ENCODE measurements at regions not wholly inside any gene's neighbourhood (a gene's known extent, or its start where the extent isn't known, plus 50 kb on each side); places are given as distances from the start of the nearest gene placed in this dataset.

DNA sequence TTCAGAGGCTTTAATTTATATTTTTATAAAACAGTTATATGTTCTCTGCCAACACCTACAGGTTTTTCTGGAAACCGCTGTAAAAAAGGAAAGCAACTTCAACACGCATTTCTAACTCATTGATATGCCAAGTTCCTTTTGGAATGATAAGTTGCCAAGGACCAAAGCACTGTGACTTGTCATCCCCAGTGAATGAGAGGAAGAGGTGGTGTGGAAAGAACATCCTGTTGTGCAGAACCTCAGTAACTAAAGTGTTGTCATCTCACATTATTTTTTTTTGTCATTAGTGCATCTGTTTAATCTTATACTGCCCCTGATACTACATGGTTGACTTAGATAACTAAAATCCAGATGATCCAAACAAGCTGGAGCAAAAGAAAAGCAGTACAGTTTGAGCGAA is 96.0 kb upstream of the NEUROD1 start:
- ChIA-PET POLR2A (no interaction called here), CTCF (no interaction called here)
- TF ChIP-seq ZNF274 (IDR thresholded peaks at IDR 0.05; ENCODE audit: low read length) (no peak), ZNF274 (tag by site-specific recombination; IDR thresholded peaks at IDR 0.05; ENCODE audit: borderline replicate concordance) (no peak), ZNF416 (tag by site-specific recombination; IDR thresholded peaks at IDR 0.05) (no peak), ZNF121 (tag by site-specific recombination; IDR thresholded peaks at IDR 0.05) (no peak), ZBTB48 (tag by site-specific recombination; IDR thresholded peaks at IDR 0.05) (no peak), ZXDB (tag by site-specific recombination; IDR thresholded peaks at IDR 0.05) (no peak), ZNF37A (tag by site-specific recombination; IDR thresholded peaks at IDR 0.05) (no peak), ZNF23 (tag by site-specific recombination; IDR thresholded peaks at IDR 0.05; ENCODE audit: borderline replicate concordance) (no peak), IKZF3 (tag by site-specific recombination; IDR thresholded peaks at IDR 0.05) (no peak), ZNF544 (tag by site-specific recombination; IDR thresholded peaks at IDR 0.05) (no peak), HOXA7 (CRISPR knock-in tag; IDR thresholded peaks at IDR 0.05; ENCODE audit: borderline replicate concordance) (no peak), ZNF426 (tag by site-specific recombination; IDR thresholded peaks at IDR 0.05) (no peak), ZNF624 (tag by site-specific recombination; IDR thresholded peaks at IDR 0.05) (no peak), ZNF146 (tag by site-specific recombination; IDR thresholded peaks at IDR 0.05) (no peak), ZNF510 (tag by site-specific recombination; IDR thresholded peaks at IDR 0.05; ENCODE audit: insufficient replicate concordance) (no peak)
- TF ChIP-seq, protein P1, sequence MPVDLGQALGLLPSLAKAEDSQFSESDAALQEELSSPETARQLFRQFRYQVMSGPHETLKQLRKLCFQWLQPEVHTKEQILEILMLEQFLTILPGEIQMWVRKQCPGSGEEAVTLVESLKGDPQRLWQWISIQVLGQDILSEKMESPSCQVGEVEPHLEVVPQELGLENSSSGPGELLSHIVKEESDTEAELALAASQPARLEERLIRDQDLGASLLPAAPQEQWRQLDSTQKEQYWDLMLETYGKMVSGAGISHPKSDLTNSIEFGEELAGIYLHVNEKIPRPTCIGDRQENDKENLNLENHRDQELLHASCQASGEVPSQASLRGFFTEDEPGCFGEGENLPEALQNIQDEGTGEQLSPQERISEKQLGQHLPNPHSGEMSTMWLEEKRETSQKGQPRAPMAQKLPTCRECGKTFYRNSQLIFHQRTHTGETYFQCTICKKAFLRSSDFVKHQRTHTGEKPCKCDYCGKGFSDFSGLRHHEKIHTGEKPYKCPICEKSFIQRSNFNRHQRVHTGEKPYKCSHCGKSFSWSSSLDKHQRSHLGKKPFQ (tag by site-specific recombination; IDR thresholded peaks at IDR 0.05): no peak
- TF ChIP-seq, protein P2, sequence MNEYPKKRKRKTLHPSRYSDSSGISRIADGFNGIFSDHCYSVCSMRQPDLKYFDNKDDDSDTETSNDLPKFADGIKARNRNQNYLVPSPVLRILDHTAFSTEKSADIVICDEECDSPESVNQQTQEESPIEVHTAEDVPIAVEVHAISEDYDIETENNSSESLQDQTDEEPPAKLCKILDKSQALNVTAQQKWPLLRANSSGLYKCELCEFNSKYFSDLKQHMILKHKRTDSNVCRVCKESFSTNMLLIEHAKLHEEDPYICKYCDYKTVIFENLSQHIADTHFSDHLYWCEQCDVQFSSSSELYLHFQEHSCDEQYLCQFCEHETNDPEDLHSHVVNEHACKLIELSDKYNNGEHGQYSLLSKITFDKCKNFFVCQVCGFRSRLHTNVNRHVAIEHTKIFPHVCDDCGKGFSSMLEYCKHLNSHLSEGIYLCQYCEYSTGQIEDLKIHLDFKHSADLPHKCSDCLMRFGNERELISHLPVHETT (tag by site-specific recombination; IDR thresholded peaks at IDR 0.05): no peak
- TF ChIP-seq, protein P3, sequence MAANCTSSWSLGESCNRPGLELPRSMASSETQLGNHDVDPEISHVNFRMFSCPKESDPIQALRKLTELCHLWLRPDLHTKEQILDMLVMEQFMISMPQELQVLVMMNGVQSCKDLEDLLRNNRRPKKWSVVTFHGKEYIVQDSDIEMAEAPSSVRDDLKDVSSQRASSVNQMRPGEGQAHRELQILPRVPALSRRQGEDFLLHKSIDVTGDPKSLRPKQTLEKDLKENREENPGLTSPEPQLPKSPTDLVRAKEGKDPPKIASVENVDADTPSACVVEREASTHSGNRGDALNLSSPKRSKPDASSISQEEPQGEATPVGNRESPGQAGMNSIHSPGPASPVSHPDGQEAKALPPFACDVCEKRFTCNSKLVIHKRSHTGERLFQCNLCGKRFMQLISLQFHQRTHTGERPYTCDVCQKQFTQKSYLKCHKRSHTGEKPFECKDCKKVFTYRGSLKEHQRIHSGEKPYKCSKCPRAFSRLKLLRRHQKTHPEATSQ (tag by site-specific recombination; IDR thresholded peaks at IDR 0.05): no peak
- TF ChIP-seq, protein P4, sequence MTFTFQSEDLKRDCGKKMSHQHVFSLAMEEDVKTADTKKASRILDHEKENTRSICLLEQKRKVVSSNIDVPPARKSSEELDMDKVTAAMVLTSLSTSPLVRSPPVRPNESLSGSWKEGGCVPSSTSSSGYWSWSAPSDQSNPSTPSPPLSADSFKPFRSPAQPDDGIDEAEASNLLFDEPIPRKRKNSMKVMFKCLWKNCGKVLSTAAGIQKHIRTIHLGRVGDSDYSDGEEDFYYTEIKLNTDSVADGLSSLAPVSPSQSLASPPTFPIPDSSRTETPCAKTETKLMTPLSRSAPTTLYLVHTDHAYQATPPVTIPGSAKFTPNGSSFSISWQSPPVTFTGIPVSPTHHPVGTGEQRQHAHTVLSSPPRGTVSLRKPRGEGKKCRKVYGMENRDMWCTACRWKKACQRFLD (tag by site-specific recombination; IDR thresholded peaks at IDR 0.05): no peak
- TF ChIP-seq, protein P5, sequence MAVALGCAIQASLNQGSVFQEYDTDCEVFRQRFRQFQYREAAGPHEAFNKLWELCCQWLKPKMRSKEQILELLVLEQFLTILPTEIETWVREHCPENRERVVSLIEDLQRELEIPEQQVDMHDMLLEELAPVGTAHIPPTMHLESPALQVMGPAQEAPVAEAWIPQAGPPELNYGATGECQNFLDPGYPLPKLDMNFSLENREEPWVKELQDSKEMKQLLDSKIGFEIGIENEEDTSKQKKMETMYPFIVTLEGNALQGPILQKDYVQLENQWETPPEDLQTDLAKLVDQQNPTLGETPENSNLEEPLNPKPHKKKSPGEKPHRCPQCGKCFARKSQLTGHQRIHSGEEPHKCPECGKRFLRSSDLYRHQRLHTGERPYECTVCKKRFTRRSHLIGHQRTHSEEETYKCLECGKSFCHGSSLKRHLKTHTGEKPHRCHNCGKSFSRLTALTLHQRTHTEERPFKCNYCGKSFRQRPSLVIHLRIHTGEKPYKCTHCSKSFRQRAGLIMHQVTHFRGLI (tag by site-specific recombination; IDR thresholded peaks at IDR 0.05): no peak
- H3K27ac ChIP-seq (ENCODE audit: extremely low read depth, low read depth, low read length): no peak overlapping the region
- H3K36me3 ChIP-seq (ENCODE audit: control insufficient read depth in 2 of 2, insufficient read depth in 1 of 2, low read length in 2 of 2): no peaks in the 10 kb centered on the region
- H3K9me3 ChIP-seq (ENCODE audit: control insufficient read depth, insufficient read depth, low read depth, low read length): no peaks in the 10 kb centered on the region
- H3K4me3 ChIP-seq (ENCODE audit: low read depth, low read length): no peak overlapping the region
- H3K4me1 ChIP-seq (ENCODE audit: control insufficient read depth, insufficient read depth, low read length): no peaks in the 10 kb centered on the region; the same call in 1 of the 2 replicates

Measured in HEK293 (cell line).